ENCODE measurements at regions not wholly inside any gene's neighbourhood (a gene's known extent, or its start where the extent isn't known, plus 50 kb on each side); places are given as distances from the start of the nearest gene placed in this dataset.

DNA sequence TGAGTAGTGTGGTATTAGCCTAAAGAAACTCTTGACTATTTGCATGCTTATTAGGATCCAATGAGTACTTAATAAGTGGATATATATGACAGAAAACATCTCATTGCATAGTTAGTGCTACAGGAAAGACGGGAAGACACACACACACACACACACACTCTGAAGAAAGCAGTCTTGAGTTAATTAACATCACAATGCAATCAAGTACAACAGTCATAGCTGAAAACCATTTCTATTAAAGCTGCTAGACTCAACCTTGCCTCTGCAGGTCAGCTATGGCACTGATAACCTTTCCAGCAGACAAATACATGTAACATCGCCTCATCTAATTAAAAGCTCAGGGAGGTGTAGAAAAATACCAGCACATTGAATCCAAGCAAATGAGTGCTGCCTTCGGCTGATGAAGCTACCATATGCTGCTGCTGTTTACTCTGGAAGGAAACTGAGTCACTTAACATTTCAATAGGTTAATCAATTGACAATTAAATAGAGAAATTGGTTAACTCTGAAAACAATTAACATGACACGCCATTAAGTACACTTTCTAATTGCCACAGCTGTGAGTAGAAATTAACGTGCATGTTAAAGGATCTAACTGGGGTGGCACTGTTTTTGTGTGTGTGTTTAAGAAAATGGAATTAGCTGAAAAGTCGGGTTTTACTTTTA lies 93.2 kb upstream of the OTX2 start:
- BruUV-seq (replicated peaks) = no TSS peak
- no peak overlapping the region for H3K4me3 ChIP-seq (ENCODE audit: low read depth in 2 of 2, low read length in 2 of 2)

DNA sequence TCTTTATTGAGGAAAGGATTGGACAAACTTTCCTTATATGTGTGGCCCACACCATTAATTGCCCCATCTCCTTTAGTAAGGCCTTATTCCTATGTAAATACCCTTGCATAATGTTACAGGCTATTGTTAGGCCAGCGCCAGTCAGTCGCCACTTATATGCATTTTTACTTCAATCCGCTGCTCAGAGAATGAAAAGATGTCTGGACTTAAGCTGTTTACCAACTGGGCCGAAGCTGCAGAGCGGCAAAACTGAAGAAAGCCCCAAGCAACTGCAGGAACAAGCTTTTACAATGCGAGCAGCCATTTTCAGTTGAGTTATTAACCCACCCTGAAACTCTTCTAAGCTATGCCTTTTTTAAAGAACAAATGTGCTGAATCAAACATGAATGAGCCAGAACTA lies 92.1 kb upstream of the OTX2 start:
- in situ Hi-C loops (cut with HindIII; ENCODE audit: low pct_unique_long_range_greater_than_20kb, low sequenced_read_pairs) = no loop called here
- TF ChIP-seq, protein P1, sequence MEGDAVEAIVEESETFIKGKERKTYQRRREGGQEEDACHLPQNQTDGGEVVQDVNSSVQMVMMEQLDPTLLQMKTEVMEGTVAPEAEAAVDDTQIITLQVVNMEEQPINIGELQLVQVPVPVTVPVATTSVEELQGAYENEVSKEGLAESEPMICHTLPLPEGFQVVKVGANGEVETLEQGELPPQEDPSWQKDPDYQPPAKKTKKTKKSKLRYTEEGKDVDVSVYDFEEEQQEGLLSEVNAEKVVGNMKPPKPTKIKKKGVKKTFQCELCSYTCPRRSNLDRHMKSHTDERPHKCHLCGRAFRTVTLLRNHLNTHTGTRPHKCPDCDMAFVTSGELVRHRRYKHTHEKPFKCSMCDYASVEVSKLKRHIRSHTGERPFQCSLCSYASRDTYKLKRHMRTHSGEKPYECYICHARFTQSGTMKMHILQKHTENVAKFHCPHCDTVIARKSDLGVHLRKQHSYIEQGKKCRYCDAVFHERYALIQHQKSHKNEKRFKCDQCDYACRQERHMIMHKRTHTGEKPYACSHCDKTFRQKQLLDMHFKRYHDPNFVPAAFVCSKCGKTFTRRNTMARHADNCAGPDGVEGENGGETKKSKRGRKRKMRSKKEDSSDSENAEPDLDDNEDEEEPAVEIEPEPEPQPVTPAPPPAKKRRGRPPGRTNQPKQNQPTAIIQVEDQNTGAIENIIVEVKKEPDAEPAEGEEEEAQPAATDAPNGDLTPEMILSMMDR (IDR thresholded peaks at IDR 0.05) = no peak
- TF ChIP-seq TCF7L2 (IDR thresholded peaks at IDR 0.05; ENCODE audit: low read depth, low read length) (no peak), SIN3A (IDR thresholded peaks at IDR 0.05; ENCODE audit: borderline replicate concordance, insufficient read depth, low read depth, low read length) (no peak), POLR2AphosphoS5 (IDR thresholded peaks at IDR 0.05; ENCODE audit: low read depth, low read length) (no peak)
- TF ChIP-seq, protein P2, sequence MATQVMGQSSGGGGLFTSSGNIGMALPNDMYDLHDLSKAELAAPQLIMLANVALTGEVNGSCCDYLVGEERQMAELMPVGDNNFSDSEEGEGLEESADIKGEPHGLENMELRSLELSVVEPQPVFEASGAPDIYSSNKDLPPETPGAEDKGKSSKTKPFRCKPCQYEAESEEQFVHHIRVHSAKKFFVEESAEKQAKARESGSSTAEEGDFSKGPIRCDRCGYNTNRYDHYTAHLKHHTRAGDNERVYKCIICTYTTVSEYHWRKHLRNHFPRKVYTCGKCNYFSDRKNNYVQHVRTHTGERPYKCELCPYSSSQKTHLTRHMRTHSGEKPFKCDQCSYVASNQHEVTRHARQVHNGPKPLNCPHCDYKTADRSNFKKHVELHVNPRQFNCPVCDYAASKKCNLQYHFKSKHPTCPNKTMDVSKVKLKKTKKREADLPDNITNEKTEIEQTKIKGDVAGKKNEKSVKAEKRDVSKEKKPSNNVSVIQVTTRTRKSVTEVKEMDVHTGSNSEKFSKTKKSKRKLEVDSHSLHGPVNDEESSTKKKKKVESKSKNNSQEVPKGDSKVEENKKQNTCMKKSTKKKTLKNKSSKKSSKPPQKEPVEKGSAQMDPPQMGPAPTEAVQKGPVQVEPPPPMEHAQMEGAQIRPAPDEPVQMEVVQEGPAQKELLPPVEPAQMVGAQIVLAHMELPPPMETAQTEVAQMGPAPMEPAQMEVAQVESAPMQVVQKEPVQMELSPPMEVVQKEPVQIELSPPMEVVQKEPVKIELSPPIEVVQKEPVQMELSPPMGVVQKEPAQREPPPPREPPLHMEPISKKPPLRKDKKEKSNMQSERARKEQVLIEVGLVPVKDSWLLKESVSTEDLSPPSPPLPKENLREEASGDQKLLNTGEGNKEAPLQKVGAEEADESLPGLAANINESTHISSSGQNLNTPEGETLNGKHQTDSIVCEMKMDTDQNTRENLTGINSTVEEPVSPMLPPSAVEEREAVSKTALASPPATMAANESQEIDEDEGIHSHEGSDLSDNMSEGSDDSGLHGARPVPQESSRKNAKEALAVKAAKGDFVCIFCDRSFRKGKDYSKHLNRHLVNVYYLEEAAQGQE (IDR thresholded peaks at IDR 0.05; ENCODE audit: insufficient read depth in 1 of 2, low read depth in 2 of 2, low read length in 1 of 2) = no peak
- Histone ChIP-seq H3K27ac (ENCODE audit: low read length) (no peak overlapping the region), H3K9me3 (ENCODE audit: control insufficient read depth, insufficient read depth, low read depth, low read length) (no peaks in the 10 kb centered on the region), H3K4me1 (ENCODE audit: control insufficient read depth, insufficient read depth, low read length) (no peaks in the 10 kb centered on the region), H3K36me3 (ENCODE audit: control insufficient read depth, insufficient read depth, low read length) (no peaks in the 10 kb centered on the region), H3K27me3 (ENCODE audit: control insufficient read depth, insufficient read depth, low read length) (no peaks in the 10 kb centered on the region; the same call in 1 of the 2 replicates), H3K4me3 (ENCODE audit: low read depth in 2 of 2, low read length in 2 of 2) (no peak overlapping the region)
- no TSS peak for BruUV-seq (replicated peaks)
- ATAC-seq (no peak), DNase-seq (ENCODE audit: low read depth, low spot score) (no peak)
- POLR2A ChIA-PET = no interaction called here
- CTCF ChIA-PET = no interaction called here
- intact Hi-C loops (cut with micrococcal nuclease; ENCODE audit: unreplicated experiment) = no loop called here

More for the DNA sequence above, 93.2 kb upstream of the OTX2 start:
- H3K27me3 ChIP-seq (ENCODE audit: control insufficient read depth, insufficient read depth, low read length) = no peaks in the 10 kb centered on the region; the same call in 1 of the 2 replicates
- ChIA-PET CTCF (no interaction called here), POLR2A (no interaction called here)
- intact Hi-C loops (cut with micrococcal nuclease; ENCODE audit: unreplicated experiment) (no loop called here), in situ Hi-C loops (cut with HindIII; ENCODE audit: low pct_unique_long_range_greater_than_20kb, low sequenced_read_pairs) (no loop called here)
- TF ChIP-seq, protein P1 (IDR thresholded peaks at IDR 0.05) = no peak
- TF ChIP-seq TCF7L2 (IDR thresholded peaks at IDR 0.05; ENCODE audit: low read depth, low read length) (no peak), SIN3A (IDR thresholded peaks at IDR 0.05; ENCODE audit: borderline replicate concordance, insufficient read depth, low read depth, low read length) (no peak), POLR2AphosphoS5 (IDR thresholded peaks at IDR 0.05; ENCODE audit: low read depth, low read length) (no peak)
- TF ChIP-seq, protein P2 (IDR thresholded peaks at IDR 0.05; ENCODE audit: insufficient read depth in 1 of 2, low read depth in 2 of 2, low read length in 1 of 2) = no peak
- ATAC-seq (no peak), DNase-seq (ENCODE audit: low read depth, low spot score) (no peak)
- H3K9me3 ChIP-seq (ENCODE audit: control insufficient read depth, insufficient read depth, low read depth, low read length) = no peaks in the 10 kb centered on the region
- no peaks in the 10 kb centered on the region for H3K36me3 ChIP-seq (ENCODE audit: control insufficient read depth, insufficient read depth, low read length)
- H3K27ac ChIP-seq (ENCODE audit: low read length) = no peak overlapping the region
- H3K4me1 ChIP-seq (ENCODE audit: control insufficient read depth, insufficient read depth, low read length) = no peaks in the 10 kb centered on the region
